Ovary (tissue), 3 donors: ENCODE measurements at regions not wholly inside any gene's neighbourhood (a gene's known extent, or its start where the extent isn't known, plus 50 kb on each side); places are given as distances from the start of the nearest gene placed in this dataset.

Experiments used
- POLR2A ChIP-seq: fragments of 450-650 bp; IDR thresholded peaks from one replicate; pipeline ENCODE4 v1.6.1; 2017; ENCODE audit warnings: antibody characterized with exemption, mild to moderate bottlenecking, moderate library complexity
- TF ChIP-seq, protein P1 (sequence below), 3 donors: fragments of 450-650 bp in 2 of 3; fragments of 200-600 bp in 1 of 3; IDR thresholded peaks; one replicate each; pipeline versions ENCODE4 v1.5.1 to v1.8.0; 2016 to 2022; ENCODE audit warnings: antibody characterized with exemption in 3 of 3, mild to moderate bottlenecking in 1 of 3
- donor health status: DM: no; HTN: no; CAD: no.

DNA sequence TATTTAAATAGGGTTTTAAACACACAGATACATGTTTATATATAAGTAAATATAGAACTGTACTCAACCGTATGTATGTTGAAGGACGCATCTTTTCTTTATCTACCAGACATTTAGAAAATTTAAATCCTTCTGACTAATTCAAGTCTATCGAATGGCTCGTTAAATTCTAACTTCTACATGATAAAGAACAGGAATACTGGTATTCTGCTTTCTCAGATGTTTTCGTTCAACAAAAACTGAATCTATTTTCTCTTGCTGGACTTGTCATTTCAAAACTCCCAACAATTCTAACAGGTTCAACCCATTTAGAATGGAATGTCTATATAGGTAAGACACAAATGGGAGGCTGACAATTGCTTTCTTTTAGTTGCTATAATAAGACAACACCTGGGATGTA, 978.3 kb upstream of the ADGRL3 start:
- TF ChIP-seq, protein P1, sequence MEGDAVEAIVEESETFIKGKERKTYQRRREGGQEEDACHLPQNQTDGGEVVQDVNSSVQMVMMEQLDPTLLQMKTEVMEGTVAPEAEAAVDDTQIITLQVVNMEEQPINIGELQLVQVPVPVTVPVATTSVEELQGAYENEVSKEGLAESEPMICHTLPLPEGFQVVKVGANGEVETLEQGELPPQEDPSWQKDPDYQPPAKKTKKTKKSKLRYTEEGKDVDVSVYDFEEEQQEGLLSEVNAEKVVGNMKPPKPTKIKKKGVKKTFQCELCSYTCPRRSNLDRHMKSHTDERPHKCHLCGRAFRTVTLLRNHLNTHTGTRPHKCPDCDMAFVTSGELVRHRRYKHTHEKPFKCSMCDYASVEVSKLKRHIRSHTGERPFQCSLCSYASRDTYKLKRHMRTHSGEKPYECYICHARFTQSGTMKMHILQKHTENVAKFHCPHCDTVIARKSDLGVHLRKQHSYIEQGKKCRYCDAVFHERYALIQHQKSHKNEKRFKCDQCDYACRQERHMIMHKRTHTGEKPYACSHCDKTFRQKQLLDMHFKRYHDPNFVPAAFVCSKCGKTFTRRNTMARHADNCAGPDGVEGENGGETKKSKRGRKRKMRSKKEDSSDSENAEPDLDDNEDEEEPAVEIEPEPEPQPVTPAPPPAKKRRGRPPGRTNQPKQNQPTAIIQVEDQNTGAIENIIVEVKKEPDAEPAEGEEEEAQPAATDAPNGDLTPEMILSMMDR (IDR thresholded peaks at IDR 0.05): no peak
- TF ChIP-seq POLR2A: no peak
